GM19035 (cell line): ENCODE measurements at regions not wholly inside any gene's neighbourhood (a gene's known extent, or its start where the extent isn't known, plus 50 kb on each side); places are given as distances from the start of the nearest gene placed in this dataset.

Experiments used
- ATAC-seq: cut with Tn5 transposase; IDR thresholded peaks from one replicate; pipeline ENCODE4 v1.9.1; 2021; ENCODE audit not compliant: unreplicated experiment

DNA sequence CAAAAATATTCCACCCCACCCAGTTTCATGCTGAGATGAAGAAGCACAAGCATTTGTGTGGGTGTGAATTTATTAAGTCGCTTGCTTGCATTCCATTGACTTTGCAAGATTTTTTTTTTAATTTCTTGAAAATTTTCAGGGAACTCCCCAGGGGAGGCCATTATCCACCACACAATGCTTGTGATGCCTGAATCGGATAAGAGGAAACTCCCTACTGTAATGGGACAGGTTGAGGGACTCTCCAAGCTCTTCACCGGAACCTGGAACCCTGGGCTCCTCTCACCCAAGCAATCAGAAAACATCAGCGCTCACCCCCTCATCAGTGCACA is 153.6 kb upstream of the ZMIZ1 start:
- no peak for ATAC-seq

DNA sequence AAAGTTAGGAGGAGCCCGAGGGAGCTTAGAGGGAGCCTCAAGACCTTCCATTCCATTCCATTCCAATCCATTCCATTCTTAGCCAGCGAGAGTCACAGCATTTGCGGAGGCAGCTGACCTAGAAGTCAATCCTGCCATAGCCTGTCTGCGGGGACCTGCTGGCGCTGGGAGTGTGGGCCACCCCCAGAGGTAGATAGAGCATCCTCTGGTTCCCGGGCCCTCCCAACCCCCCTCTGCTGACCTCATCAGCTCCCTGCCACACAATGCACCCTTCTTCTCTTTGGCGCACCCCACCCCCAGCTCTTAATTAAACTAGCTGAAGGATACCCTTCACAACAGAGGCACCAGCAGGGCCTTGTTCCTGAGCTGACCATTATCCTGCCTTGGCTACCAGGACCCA is 152.5 kb upstream of the ZMIZ1 start:
- ATAC-seq = no peak

DNA sequence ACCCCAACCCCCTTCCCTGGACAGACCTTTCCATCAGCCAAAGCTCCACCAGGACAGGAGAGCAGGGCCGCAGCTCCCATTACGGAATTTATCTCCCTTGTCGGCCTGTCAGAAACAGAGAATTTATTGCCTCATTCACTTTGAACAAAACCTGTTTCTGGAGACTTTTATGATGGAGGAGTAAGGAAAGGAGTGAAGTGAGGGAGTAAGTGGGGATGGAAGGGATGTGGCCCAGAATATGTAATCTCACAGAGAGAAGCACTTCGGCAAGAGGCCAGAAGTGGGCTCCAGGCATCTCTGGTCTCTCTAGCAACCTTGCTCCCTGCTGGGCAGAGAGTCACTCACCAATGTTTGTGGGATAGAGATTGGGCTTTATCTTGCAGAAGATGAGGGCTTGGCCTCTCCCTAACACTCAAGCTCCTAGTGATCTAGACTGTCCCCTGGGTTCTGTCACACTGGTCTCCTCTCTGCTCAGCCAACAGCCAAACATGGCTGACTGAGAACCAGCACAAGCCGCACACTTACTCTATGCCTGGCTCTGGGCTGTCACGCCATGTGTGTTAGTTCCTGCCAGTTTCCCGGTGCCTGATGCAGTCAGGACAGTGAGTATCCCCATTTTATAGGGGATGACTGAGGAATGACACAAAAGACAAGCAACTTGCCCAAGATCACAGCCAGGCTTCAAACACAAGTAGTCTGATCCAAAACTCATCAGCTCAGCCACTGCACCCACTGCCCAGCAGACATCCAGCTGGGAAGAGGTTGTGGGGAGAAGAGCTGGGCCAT is 149.4 kb upstream of the ZMIZ1 start:
- ATAC-seq = no peak

DNA sequence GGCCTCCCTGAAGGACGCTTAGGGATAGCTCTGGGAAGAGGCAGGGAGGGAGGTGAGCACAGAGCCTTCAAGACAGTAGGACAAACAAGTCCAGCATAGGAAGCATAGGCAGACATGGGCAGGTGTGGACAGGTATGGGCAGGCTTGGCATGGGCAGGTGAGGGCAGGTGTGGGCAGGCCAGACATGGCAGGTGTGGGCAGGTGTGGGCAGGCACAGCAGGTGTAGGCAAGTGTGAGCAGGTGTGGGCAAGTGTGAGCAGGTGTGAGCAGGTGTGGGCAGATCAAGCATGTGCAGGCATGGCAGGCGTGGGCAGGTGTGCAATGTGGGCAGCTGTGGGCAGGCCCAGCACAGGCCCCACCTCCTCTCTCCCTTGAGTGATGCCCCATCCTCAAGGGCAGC is 148.8 kb upstream of the ZMIZ1 start:
- no peak for ATAC-seq

DNA sequence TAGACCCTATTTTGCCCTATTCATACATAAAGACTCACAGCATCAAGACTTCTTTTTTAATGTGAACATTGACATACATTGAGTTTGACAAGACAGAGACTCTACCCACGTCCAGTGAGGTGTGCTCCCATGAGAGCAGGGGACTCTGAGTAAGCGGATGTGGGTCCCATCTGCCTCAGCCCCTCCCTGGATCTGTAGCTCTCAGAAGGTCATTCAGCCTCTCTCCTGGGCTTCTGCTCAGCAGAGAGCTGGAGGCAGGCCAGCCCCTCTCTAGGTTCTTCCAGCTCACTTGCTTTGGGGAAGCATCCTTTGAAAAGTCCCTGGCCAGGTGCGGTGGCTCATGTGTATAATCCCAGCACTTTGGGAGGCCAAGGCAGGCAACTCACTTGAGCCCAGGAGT is 146.9 kb upstream of the ZMIZ1 start:
- ATAC-seq = no peak

DNA sequence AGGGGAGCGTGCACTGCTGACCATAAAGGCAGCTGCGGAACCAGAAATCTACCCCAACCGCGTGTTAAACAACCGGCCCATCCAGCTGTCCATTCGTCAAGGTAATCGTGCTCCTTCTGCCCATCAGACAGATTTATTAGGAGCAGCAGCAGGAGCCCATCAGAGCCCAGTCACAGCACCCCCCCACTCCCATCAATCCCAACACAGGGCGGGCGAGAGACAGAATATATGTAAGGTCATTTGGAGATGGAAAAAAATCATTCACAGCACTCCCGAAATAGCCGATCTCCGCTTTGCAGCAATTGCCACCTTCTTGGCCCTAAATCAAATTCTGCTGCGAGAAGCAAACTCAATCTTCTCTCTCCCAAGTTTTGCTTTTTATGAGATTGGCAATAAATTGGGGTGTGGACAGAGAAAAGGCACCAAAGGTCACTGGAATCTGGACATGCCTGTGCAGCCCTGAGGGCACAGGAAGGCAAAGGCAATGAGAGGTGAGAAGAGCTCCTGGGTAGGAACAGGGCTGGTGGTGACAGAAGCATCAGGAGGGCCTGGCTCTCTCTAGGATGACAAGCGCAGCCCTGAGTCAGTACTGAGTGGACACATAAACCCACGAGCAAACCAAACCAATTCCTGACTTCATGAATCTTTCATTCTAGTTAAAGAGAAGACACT is 145.0 kb upstream of the ZMIZ1 start:
- ATAC-seq = no peak

DNA sequence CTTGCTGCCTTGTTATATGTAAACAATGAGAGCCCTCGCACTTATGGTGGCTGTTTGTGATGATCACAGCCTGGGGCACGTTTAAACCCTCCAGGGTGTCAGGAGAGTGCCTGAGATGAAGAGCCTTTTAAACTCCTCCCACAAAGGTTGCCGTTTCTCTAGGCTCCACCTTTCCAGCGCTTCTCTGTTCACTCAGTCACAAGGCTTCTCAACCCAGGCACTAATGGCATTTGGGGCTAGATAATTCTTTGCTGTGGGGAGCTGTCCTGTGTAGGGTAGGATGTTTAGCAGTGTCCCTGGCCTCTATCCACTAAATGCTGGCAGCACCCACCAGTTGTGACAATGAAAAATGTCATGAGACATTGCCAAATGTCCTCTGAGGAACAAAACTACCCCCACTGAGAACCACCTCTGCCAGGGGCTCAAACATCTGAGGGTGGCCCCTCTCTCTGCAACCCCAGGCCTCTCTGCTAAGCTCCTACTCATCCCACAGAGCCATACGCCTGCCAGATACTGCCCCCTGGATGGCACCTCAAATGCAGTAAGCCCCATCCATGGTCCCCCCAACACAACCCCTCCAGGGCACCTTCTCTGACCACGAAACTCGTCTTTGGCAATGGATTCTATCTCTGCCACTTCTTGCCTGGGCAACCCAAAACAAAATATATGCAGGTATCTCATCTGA is 144.3 kb upstream of the ZMIZ1 start:
- no peak for ATAC-seq

DNA sequence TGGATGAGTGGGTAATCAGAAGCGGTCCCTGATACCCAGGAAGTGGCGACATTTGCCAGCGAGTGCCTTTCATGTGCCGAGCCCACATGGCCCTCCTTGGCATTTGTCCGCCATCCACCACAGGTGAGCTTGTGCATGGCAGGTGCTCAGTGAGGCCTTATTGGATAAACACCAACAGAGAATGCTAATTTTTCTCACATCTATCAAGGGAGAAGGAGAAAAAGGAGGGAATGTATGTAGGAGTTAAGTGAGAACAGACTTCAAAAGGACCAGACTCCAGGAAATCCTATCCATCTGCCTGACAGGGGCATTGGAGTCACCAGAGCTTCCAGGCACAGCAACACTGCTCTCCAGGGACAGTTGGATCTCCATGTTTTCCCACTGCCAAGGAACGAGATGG is 143.5 kb upstream of the ZMIZ1 start:
- no peak for ATAC-seq

DNA sequence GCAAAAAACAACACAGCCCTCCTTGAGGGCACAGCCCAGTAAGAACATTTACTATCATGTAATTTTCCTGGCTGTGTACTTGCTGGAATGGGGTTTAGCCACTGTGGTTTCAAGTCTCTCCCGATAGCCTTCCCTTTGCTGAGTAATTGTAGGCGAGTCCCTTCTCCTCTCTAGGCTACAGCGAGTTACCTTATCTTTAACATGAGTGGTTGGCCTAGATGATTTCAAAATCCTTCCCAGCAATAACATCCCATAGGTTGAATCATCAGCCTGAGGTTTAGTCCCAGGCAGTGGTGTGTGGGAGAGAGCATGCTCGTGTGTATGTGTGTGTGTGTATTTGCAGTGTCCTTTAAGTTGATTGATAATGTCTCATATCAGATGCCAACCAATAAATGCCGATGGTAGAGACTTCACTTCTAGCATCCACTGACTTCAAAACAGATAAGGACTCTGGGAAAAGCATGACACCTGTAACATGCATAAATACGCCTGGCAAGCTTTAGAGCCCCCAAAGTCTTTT is 142.9 kb upstream of the ZMIZ1 start:
- no peak for ATAC-seq

DNA sequence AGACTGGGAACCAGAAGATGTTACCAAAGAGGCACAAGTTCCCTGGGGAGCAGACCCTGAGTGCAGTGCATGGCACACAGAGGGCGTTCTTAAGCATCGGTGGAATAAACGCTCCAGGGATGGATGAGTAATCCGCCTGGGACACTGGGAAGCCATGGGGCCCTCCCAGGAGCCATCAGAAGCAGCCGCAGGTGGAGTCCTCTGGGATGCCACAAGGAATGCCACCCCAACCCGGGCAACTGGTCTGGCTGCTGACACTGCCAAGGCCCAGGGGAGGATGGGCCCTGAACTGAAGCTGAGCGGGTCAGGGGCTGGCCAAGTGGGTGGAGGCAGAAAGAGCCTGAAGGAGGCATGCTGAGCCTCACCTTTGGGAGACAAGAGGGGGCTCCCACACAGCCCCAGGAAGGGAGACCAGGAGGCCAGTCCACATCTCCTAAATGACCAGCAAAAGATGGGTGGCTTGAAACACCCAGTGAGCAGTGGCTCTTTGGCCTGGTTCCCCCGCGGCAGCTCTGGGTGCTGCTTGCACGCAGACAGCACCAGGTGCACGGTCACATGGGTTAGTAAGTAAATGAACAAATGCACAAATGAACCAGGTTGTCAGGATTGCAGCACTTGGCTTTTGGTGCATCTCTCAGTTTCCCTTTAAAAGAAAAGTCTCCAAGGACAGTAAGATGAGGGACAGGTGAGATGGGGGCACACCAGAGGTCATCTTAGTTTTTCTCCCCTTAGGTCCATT is 141.3 kb upstream of the ZMIZ1 start:
- ATAC-seq = no peak

DNA sequence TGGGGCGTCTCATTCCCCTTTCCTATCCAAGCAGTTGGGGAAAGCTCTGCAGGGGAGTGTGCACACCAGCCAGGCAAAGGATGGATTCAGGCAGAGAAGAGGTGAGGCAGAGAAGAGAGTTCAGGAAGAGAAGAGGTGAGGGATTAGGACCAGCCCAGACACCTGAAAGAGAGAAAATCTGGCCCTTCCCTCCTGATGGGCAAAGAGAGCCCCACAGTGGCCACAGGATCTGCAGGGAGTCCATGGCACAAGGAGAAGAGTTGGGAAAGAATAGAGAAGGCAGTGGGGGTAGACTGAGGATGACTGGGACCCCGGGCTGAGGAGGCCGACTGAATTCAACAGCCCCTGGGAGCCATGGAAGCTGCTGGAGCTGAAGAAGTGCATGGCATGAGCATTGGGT is 140.4 kb upstream of the ZMIZ1 start:
- ATAC-seq = no peak

DNA sequence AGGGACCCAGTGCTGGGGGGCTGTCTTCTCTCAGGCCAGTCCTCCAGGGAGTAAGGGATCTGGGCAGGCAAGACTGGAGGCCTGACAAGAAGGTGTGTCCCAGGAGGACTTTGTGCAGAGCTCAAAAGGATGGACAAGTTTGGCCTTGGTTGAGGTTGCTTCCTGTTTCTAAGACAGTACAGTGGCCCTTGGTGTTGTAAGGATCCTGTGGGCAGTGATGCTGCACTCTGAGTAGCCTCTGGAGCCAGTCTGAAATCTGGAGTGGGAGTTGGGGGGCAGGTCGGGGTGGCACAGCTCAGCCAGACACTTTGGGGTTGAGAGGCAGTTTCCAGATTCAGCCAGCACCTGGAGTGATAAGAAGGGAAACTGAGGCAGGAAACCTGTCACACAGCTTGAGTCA is 139.2 kb upstream of the ZMIZ1 start:
- no peak for ATAC-seq

DNA sequence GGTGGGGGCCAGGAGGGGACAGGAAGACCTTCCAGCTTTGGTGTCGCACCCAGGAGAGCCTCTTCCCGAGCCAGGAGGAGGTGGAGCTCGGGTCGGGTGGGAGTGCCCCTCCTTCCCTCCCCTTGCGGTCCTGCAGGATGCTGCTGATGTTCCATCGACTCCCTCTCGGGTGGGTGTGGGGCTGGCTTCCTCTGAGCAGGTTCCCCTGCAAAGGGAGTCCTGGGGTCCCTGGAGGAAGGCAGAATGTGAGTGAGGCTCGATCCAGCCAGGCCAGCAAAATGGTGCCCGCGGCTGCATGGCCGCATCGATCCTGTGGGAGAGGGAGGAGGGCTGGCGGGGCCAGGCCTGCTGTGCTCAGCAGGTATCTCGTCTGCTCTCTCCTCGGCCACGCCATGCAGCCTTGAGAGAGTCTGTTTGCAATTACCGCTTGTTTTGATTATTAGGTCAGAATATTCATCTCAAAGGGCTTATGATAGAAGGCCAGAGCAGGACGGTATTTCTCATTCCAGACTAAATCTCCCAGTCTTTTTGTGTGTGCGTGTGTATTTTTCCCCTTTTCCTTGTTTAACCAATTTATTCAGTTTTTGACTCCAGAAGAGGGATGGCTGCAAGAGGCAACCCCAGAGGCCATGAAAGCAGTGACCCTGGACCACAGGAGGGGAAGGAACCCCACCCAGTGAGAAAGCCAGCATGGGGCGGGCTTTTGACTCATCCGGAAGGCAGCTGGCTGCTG is 137.3 kb upstream of the ZMIZ1 start:
- ATAC-seq = no peak

DNA sequence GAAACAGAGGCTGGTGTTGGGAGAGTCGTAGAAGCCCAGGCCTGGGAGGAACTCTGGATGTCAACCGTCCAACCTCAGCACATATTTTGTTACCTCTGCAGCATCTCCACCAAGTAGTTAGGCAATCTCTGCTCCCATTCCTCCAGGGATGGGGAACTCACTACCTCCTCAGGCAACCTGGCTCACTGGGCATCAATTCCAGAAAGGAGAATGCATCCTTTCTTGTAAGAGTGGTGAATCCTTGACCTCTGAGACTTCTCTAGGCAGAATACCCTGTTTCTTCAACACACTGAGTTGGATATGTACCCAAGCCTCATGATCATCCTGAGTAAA is 136.7 kb upstream of the ZMIZ1 start:
- ATAC-seq = no peak

DNA sequence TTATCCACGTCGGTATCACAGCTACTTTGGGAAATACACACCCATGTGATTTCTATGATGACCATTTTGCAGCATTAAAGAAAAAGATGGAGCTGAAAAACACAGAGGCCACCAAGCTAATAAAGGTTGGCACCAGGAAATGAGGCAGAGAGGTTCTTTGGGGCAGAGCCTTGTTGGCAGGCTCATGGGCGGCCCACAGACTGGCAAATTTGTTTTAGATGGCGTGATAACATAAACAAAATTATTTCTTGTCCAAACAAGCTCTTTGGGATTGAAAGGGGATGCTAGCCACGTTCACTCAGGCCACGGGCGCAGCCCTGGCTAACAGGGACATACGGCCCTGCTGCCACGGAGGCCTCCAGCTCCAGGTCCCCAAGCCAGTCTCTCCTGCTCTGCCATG is 135.9 kb upstream of the ZMIZ1 start:
- ATAC-seq = no peak

DNA sequence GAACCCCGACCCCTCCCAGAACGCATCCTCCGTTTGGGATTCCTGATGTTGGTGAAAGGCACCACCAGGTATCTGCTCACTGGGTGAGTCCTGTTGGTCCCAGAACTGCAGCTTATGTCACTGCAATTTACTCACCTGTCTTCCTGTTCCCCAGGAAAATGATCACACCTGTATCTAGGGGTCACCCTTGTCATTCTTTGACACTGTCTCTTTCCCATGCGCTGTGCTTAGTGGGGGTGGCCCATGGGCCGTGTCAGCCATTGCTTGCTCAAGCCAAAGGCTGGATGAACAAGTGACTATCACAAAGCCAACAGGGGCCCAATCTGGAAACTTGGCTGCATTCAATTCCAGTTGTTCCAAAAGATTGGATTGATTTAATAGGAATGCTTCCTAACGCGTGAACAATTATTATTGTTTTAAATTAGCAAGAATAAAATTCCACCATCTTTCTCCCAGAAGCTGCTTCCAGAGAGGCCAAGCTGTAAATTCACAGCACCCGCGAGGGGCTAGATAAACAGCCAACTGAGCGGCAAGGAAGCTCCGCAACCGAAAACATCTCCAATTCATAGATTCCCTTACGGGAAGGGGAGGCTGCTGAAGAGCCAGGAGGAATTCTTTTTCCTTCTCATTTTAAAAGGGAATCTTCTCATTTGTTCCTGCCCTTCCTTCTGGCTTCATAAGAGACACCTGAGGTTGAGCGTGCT is 134.8 kb upstream of the ZMIZ1 start:
- ATAC-seq = no peak

DNA sequence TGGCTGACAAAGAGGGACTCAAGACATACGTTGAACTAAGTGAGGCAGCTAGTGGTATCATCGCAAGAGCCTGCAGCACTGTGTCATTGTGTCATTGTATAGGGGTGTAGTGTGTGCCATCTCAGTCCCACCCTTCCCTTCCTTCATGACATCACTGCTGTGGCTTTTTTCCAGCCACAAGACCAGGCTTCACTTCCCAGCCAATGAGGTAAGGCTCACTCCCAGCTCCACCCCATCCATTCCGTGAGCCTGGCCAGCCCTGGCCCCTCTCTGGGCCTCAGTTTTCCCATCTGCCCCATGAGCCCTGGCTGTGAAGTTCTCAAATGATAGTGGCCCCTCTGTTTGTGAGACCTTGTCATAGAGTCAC is 134.3 kb upstream of the ZMIZ1 start:
- ATAC-seq = no peak

DNA sequence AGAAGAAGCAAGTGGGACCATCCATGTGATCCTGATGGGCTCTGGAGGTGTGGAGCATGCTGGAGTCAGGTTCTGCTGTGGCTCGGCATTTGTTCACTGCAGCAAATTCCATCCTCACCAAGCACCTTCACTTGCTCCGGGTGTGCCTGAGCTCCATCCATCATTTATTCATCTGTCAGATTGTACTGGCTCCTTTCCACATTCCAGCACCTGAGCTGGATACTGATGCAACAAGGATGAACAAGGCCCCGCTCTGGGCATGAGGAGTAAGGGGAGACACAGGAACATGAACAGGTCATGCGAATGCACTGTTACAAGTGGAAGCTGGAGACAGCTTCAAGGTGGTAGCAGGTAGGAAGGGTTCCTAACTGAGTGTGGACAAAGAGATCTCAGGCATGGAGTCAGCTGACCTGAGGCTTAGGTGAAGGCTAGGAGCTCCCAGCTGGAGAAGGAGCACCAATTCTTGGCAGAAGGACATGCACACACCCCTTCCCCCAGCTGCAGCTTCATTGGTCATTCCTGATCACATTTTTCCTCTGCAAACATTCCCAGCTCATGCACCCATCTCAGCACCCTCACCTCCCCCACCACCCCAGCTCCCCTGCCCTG is 133.7 kb upstream of the ZMIZ1 start:
- ATAC-seq = no peak

DNA sequence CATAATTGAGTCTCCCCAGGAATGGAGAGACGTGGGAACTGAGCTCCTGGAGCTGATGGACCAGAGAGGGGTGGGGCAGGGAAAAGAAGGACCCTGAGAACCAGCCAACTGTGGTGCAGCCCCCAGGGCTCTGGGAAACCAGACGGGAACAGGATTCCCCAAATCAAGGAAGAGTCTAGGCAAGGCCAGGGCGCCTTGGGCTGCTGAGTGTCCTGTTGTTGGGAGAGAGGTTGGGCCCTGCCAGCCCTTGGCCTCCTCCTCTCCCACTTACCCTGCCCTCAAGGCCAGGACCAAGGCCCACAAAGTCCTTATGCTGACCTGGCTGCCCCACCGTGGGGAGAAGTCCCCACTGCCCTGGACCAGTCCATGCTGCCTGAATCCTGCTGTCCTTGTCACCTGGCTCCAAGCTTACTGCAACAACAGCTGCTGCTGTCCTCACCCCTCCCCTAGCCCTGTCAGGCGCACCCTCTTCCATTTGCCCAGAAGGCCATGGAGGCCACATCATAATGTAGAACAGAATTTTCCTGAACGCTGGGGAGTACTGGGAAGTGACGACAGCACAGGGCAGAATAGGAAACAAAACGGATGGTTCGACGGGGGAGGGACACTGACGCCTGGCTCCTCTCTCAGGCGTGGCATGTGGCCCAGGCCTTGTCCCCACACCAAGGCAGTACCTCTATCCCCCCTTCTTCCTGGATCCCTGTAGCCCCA is 132.9 kb upstream of the ZMIZ1 start:
- no peak for ATAC-seq
